NCI-H446 (cell line): ENCODE measurements at regions not wholly inside any gene's neighbourhood (a gene's known extent, or its start where the extent isn't known, plus 50 kb on each side); places are given as distances from the start of the nearest gene placed in this dataset.

Experiments
- DNase-seq, 2 experiments: peaks; one replicate each; lab custom pipeline; 2025; lab: John Stamatoyannopoulos, UW

DNA sequence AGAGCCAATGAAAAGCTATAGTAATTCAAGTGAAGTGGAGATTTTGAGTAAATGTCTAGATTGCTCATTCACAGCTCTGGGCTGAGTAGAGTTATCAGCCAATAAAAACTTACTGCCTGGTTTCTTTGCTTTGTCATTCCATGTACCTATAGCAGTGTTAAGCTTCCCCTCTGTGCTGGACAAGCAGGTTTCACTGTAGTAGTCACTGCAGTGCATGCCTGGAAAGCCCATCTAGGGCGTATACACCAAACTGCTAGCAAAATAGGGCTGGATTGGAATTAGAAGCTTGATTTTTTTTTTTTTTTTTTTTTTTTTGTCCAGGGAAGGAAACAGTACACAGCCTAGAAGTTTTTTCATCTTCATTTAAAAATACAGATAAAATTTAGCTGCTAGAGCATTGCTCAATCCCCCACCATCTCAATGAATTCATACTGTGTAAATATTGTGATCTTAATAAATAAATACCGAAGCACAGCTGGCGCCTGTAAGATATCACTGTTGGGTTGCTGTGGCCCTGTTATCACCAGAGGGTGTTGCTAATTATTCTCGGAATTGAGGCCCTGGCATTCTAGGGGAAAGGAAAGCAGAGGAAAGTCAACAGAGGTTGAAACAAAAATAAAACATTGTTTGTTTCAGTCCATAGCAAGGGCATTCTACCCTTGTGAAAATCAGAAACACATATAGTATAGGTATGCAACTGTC is 968.5 kb upstream of the GJE1 start:
- no peak for DNase-seq

DNA sequence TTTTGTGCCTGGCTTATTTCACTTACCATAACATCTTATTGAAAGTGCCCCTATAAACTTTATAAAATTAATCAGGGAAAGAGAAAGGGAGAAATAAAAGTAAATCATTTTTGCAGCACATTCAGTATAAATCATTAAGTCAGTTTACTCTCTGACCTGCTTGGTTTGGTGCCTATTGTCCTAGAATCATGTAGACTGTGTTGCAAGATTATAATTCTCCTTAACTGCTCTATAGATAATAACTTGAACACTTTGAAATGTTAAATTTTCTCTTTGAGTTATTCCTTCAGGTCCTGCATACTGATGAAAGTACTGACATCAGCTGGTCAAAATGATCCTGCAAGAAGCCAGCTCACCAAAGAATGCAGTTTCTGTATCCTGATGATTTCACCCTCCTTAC is 969.6 kb upstream of the GJE1 start:
- DNase-seq: no peak

DNA sequence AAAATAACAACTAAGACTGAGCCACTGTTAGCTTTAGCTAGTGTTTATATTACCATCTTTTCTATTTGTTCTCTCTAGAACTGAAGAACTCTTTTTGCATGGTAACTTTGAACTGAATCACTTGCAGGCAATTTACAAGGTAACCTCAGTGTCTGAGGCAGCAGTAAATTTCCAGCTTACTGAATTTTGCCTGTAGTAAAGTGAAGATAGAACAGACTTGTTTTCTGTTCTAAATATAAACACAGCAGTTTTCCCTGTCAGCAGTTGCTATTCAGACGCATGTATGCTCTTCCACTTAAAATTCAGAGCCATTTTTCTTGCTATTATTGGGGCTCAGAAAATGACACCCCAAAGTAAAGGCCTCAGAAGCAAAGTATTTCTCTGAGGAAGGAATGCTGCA is 974.0 kb upstream of the GJE1 start:
- no peak for DNase-seq

DNA sequence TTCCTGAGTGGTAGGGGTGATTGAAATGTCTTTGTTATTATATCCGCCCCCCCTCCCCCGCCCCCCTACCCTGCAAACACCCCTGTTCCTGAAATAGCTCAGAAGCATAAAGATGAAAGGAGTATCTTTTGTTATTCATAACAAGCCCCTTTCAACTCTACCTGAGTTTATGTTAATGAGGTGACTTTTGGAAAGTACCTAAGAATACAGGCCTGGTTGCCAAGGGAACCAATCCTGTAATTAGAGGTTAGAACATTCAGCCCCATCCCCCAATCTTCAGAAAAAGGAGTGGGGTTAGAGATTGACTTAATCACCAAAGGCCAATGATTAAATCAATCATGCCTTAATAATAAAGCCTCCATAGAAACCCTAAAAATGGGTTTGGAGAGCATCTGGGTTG is 979.2 kb upstream of the GJE1 start:
- no peak for DNase-seq

DNA sequence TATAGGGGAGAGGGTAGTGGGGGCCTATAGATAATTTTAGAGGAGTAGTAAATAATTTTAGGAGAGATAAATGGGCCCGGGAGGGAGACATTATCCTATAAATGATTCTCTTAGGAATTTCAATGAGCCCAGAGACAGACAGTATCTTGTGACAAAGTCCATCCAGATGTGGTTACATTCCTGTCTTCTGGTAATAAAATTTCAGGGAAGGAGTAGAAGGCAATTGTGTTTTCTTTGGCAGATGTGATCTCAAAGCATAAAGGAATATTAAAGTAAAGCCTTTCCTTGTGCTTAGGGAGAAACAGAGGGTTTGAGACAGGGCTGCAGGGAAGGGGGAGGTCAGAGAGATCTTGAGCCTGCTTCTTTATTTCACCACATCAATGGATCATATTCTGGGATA is 979.8 kb upstream of the GJE1 start:
- no peak for DNase-seq

DNA sequence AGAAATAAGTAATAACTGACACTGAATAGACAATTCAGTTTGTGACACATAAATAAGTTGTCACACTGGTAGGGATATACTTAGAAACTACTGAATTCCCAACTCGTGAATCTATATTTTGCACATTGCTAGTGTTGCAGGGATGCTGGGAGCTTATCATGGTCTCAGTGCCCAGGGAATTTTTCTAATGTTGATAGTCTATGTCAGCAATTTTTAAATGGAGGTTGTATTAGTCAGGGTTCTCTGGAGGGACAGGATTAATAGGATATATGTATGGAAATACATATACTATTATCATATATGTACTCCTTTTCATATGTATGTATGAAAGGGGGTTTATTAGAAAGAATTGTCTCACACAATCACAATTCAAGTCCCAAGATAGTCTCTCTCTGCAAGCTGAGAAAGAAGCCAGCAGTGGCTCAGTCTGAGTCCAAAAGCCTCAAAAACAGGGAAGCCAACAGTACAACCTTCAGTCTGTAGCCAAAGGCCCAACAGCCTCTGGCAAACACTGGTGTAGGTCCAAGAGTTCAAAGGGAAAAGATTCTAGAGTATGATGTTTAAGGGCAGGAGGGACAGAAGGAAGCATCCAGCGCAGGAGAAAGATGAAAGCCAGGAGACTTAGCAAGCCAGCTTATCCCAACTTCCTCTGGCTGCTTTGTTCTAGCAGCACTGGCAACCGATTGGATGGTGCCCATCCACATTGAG is 980.9 kb upstream of the GJE1 start:
- DNase-seq: no peak

DNA sequence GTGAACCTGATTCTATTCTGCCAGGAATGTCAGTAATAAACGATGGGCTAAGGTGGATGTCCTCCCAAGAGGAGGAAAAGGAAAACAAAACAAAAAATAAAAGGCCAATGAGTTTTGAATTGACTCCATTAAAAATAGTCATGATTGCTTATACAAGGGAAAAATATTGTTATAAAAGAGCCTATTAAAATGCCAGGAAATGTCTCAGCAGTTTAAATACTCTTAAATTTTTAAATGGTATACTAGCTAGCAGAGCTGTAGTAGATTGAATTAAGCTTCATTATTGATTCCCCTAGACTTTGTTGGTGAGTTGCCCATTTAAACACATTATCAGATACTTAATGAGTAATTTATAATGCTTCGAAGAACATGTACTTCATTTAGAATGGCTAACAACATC is 990.9 kb upstream of the GJE1 start:
- DNase-seq: no peak

DNA sequence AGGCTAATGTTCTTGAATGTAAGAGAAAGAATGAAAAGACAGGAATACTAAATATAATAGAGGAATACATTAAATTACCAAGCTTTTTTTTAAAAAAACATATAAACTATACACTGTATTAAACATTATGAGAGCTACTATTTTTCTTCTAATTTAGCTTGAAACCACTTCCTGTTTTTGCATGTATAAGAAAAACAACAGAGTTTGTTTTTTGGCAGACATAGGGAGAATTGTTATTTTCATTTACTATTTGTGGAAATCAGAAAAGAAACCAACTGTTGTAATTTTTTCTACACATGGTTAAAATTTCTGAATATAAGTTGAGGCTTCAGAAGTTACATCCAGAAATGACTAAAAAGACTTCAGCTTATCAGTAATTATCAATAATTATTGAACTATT is 991.8 kb upstream of the GJE1 start:
- no peak for DNase-seq

DNA sequence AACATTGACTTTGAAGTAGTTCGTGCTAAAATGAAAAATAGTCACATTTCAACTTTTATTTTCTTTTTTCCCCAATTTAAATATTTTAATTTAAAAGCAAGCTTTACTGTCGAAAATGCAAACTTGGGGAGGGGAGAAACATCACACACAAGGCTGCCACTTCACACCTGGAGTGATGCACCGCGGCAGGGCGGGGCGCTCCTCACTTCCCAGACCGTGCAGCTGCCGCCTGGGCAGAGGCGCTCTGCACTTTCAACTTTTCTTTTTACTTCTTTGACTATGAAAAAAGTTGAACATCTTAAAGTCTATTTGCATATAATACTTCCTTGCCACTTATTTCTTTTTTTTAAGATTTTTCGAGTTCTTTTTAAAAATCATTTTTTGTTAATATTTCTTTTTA is 993.3 kb upstream of the GJE1 start:
- DNase-seq: no peak

DNA sequence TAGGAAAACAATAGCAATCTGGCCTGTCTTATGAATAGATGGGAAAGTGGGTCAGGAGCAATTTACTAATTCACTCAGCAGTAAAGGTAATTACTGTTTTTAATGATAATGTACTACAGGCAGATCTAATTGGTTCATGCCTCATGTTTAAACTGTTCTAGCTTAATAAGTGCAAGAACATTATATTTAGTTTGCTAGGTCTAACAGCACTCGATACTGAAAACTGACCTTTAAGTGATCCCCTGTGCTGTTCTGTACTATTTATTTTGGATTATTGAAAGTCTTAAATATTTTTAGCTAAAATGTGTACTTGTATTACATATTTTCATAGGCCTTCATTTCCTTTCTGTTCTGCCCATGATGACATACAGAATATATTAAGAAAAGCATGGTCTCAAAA is 998.0 kb upstream of the GJE1 start:
- DNase-seq: no peak

DNA sequence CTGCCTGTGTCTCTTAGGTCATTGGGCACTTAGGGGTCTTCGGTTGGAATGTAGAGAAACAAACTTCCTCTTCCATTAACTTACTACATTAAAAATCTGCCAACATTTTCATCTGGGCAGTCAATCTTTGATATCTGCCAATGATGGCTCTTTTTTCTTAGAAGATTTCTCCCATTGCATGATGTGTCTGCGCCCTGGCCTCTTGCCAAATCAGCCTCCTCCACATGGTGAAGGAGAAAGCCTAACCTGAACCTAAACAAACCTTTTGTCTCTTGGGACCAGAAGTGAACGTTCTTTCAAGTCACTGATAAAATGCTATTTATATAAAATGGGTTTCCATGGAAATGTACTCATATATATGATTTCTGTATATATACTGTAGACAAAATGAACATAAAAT is 998.9 kb upstream of the GJE1 start:
- no peak for DNase-seq

DNA sequence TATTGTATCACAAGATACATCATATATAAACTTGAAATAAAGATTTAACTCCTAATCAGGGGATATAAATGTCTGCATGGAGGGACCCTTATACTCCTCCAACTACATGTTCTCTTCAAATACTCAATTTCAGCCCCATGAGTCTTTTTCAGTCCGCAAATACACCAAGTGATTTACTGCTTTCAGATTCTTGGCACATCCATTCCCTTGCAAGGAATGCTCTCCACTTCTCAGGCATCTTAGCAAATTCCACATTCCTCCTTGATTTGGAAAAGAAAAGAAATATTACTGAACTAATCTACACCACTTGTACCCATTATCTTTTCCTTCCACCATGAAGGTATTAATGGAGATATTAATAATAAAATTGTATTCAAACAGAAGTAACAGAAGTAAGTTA is 999.4 kb upstream of the GJE1 start:
- no peak for DNase-seq

DNA sequence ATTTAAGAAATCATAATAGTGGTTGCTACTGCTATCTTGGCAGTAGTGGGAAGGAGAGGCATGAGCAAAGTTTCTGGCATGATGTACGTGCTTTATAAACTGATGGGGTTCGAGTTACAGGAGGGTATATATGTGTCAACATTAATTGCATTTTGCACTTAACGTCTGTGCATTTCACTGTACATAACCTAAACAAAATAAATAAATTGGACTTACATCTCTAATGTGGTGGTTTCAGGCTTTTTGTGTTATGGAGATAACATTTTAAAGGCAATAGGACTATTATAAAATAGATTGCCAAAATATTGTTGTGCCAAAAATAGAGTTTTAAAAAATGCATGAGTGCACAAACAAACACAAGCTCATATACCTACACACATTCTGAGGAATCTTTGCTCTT is 1001.1 kb upstream of the GJE1 start:
- no peak for DNase-seq

DNA sequence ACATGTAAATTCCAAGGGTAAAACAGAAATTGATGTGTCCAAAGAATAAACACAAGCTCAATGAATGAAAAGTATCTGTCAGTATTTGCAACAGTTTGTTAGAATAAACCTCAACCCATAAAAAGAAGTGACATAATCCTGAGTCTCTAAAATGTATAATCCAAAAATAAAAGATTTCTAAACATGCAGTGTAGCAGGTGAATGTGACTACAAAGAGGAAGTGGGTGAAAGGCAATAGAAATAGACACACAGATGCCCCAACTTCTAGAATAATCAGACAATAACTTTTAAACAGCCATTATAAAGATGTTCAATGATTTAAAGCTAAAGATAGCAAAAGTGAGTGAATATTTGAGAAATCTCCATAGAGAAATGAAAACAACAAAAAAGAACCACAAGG is 1009.2 kb upstream of the GJE1 start:
- no peak for DNase-seq

DNA sequence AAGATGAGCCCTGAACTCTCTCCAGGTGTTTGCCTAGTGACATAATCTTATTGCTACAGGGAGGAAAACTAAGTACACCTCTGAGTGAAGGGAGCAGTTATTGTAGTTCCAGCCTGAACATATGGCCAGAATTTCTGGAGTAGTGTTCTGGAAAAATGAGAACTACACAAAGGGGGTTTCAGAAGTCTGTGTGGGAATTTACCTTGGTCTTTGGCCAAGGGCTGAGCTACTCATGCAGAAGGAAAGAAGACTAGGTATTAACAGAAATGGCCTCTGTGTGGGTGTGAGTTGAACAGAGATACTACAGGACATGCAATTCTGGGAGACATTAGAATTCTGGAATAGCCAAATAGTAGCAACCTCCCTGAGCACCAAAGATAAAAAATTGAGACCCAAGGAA is 1009.7 kb upstream of the GJE1 start:
- DNase-seq: peak in 1 of 2 experiments; percentile 54

DNA sequence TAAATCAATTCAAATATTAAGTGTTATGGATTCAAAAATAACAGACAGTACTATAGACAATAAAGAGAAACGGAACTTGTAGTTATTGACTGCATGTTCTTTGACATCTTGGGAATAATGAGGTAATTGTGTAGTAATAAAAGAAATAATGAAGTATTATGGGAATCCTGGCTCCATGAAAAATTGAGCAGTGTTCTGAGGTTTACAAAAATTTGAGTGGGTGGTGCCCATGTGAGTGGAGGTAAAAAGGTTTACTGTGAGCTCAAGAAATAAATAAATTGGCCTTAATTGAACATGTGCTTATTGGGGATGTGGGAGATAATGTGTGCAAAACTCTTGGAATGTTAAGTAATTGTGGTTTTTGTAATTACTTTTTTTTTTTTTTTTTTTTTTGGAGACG is 1013.7 kb upstream of the GJE1 start:
- DNase-seq: no peak

DNA sequence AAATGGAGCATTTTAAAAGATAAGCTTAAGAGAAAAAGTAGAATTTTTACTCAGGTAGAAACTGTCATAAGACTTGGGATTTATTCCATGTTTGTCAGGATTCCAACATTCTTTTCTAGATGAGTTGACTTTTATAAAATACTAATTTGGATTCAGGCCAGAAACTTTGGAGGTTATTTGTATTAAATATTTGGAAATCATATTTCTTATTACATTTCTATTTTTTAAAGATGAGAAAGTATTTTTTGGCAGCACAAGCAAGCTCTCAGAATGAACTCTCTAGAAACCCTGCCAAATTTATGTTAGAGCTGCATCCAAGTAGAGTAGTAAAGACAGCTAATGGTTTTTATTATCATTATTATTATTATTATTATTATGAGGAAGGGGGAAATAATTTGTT is 1014.9 kb upstream of the GJE1 start:
- DNase-seq: peak; percentile 13 to 85

DNA sequence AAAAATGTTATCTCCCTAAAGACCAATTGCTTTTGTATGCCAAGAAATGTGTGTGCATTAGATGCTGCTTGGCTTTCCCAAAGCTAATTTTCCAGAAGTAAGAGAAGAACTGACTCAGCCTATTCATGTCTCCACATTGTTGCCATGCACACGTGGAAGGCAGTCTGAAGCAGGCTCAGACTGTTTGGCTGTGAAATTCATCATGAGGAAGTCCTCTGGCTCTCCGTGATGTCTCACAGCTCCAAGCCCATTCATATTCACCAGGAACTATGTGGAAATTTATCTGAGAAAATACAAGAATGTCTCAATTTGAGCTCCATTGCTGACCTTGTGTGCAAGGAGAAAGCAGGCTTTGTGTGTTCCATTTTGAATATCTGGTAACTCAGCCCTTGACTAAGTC is 1022.2 kb upstream of the GJE1 start:
- no peak for DNase-seq

DNA sequence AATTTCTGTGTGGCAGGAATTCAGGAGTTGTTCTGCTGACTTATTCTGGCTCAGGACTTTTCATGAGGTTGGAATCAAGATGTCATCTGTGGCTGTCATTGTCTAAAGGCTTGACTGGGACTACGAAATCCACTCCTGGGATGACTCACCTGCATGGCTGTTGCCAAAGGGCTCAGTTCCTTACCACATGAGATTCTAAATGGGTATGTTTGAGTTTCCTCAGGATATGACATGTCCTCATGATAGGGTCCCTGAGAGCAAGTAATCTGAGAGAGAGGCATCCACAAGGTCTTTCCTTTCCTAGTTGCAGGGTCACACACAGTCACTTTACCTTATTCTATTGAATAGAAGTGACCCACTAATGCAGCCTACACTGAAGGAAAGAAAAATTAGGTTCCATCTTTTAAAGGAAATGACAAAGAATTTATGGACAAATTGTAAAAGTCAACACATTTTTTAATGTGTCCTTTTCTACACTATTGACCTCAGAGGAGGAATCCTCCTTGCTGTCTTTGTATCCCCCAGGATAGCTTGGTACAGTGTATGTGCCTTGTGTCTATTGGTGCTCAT is 1025.0 kb upstream of the GJE1 start:
- no peak for DNase-seq

DNA sequence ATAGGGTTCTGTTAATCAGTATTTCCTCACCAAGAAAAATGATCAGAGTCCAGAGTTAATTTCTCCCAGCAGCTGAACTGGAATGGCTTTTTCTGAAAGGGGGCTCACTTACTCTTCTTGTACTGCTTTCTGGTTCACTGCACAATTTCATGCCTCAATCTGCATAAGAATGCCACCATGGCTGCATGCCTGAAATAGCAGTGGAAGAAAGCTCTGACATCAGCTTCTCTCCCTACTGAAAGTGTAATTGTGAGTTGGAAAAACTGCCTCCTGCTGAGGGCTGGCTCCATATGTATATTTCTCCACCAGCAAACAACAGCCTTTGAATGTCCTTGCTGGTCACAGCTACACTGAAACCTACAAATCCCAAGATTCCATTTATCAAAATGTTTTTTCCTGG is 1027.2 kb upstream of the GJE1 start:
- peak; percentile 11 to 67 for DNase-seq

DNA sequence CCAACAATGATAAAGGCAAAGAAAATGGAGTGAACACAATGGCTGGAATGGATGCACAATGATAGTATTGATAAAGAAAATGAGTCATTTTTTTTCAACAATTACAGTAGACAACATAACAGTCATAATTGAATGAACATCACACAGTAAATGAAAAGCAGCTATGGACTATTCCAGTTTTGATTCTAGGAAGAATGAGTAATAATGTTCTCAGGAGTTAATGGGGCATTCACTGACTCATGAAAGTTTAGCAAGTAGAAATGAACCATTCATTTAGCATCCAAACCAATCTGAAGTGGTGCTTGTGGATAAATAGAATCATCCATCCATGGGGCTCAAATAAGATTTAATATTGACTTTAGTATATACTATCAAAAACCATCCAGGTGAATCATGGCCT is 1029.5 kb upstream of the GJE1 start:
- DNase-seq: peak in 1 of 2 experiments; percentile 19

DNA sequence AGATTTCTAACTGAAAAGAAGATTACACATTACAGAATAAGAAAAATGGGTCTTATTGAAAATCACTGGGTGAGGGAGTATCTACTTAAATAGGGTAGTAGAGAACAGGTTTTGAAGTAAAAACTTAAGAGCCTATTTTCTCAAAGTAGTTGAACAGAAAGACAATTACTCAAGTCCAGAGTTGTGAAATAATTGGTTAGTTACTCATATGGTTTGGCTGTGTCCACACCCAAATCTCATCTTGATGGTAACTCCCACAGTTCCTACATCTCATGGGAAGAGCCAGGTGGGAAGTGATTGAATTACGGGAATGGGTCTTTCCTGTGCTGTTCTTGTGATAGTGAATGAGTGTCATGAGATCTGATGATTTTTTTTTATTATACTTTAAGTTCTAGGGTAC is 1035.3 kb upstream of the GJE1 start:
- DNase-seq: no peak

DNA sequence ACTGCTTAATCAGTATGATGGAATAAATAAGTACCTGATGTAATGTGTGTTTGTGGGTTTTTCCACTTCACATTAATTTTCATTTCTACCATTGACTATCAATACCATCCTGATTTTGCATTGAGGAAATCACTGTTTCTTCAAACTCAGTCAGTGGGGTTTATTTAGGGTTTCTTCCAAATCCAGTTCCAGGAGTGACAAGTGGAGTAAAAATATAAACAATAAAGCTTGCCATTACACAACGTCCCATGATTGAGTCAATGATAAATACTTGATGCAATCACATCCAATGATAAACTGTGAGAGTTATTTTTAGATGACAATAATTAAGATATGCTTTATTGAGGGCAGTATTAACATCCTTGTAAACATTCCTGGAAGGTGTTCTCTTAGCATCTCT is 1037.4 kb upstream of the GJE1 start:
- DNase-seq: no peak

DNA sequence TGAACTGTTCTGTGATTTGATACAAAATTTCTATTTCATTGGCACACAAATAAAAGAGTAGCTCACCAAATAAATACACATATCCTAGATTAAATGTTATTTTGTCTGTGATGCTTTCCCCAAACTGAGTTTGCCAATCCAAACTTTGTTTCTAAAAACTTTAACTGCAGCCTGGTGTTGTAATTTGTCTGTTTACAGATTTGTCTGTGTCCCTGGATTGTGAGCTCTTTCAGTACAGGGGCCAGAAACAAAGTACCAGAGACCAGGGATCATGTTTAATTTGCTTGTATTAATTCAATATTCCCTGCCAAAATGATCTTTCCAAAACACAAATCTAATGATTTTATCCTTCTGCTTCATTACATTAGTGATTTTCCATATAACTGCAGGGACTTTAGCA is 1044.6 kb upstream of the GJE1 start:
- DNase-seq: no peak
